ENCODE measurements at regions not wholly inside any gene's neighbourhood (a gene's known extent, or its start where the extent isn't known, plus 50 kb on each side); places are given as distances from the start of the nearest gene placed in this dataset.

DNA sequence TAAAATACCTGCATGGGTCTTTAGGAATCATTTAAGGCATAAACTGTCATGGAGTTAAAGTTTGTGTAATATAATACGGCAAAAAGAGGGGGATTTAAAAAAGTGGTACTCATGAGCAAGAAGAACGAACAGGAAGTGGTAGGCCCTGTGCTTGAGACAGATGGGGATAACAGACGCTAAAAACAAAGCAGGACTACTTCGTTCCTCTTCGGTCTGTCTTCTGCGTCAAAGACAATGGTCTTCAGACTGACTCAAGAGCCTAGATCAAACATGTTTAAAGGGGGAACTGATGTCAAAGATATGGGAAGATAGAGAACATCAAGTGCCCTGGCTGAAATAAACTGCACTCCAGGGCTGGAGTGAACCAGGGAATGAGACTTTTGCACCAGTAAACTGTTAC, 59.8 kb upstream of the RFX3 start:
- DNase-seq = no peak
- in situ Hi-C loops (cut with HindIII; ENCODE audit: low pct_ligation_motif_present, low pct_unique_long_range_greater_than_20kb, low sequenced_read_pairs) = no loop called here

DNA sequence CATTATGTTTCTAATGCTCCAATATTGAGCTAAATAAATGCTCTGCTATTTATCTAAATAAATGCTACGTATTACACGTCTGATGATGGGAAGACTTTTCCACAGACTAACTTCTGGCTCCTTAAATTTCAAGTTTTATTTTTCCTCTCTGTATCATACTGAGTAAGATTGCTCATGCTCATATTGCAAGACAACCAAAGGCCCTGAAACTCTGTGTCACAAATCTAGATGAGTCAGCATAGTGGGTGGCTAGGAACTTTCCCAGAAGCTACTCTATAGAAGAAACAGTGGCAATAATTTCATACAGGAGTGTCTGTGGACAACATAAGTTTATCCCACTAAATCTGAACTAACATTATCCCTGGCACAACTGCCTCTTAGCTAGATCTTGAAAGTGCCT, 53.0 kb upstream of the RFX3 start:
- no peak for DNase-seq

DNA sequence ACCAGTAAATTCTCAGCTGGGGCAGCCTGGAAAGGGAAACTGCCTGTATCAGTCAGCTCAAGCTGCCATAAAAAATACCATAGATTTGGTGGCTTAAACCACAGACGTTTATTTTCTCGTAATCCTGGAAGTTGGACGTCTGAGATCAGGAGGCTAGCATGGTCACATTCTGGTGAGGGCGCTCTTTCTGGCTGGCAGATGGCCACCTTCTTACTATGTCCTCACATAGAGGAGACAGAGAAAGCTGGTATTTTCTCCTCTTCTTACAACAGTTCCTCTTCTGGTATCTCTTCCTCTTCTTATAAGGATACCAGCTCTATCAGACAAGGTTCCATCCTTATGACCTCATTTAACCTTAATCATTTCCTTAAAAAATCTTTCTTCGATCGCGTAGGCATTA, 50.5 kb upstream of the RFX3 start:
- in situ Hi-C loops (cut with HindIII; ENCODE audit: low pct_ligation_motif_present, low pct_unique_long_range_greater_than_20kb, low sequenced_read_pairs) = no loop called here

More for the DNA sequence above, 53.0 kb upstream of the RFX3 start:
- in situ Hi-C loops (cut with HindIII; ENCODE audit: low pct_ligation_motif_present, low pct_unique_long_range_greater_than_20kb, low sequenced_read_pairs) = no loop called here

DNA sequence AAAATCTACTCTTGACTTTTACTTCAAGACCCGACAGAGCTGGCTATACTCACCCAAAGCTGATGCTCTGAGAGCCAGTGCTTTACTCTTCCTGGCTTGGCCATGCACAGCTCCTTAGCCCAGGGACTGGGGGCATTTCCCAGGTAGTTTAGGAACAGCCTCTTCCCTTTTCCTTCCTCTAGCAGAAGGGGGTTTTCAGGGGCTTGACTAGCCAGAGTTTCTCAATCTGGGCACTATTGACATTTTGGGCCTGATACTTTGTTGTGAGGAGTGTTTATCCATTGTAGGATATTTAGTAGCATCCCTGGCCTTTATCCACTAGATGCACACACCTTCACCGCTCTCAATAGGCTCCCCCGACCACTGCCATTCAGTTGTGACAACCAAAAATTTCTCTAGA, 50.0 kb upstream of the RFX3 start:
- DNase-seq = no peak
- in situ Hi-C loops (cut with HindIII; ENCODE audit: low pct_ligation_motif_present, low pct_unique_long_range_greater_than_20kb, low sequenced_read_pairs) = no loop called here

More for the DNA sequence above, 50.5 kb upstream of the RFX3 start:
- DNase-seq = no peak
